ENCODE measurements at regions not wholly inside any gene's neighbourhood (a gene's known extent, or its start where the extent isn't known, plus 50 kb on each side); places are given as distances from the start of the nearest gene placed in this dataset.

DNA sequence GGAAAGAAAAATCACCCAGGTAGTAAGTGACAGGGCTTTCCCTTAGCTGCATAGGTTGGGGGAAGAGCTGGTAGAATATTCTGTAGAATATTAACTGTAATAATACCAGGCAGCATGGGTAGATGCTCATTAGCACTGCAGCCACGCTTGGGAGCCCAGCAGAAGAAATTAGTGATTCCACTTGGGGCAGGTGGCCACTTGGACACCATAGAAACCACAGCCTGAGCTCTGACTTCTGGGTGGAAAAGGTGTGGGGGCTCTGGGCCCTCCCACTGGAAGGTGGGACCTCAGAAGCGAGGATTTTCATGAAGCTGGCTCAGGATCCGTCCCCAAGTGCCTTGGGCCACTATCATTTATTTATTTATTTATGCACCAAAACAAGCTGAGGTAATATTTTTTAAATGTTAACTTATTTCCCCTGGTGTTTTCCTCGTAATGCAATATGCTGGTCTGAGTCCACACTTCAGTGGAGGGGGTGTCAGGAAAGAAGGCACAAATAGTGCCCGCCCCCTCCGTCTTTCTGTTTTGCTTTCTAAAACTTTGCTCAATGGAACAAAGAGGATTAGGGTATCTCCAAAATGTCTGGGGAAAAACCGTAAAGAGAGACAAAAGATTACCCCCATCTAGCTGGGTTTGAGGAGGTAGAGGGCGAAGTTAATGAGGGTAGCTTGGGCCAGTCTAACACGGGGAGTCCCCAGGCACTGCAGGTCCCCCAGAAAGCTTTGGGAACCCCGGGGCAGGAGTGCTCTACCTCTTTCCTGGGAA lies 75.2 kb upstream of the GADD45A start:
- H4K8ac ChIP-seq (replicated peaks; ENCODE audit: insufficient read length, low read depth, low read length), result no peak overlapping the region
- DNase-seq, result no peak
- Mint-ChIP-seq H3K9me3 (no peaks in the 10 kb centered on the region), H3K27ac (no peak overlapping the region), H3K36me3 (ENCODE audit: insufficient read depth in 1 of 3, low read depth in 3 of 3) (0 out of 7 replicates have a peak, but pooled peaks cover 0 to under 1% (median 0%) of the 10 kb centered on the region in 3 experiments), H3K27me3 (ENCODE audit: low read depth) (peaks cover 3% of the 10 kb centered on the region; the same call in 1 of the 2 replicates), H3K4me3 (no peak overlapping the region), H3K4me1 (peaks cover 11 to 14% of the 10 kb centered on the region in 2 experiments)
- H2BK120ac ChIP-seq (ENCODE audit: low read depth, low read length, poor library complexity, severe bottlenecking), result no peak overlapping the region
- no peak overlapping the region for H3K27ac ChIP-seq (ENCODE audit: insufficient read length, low read depth, low read length)
- no peak overlapping the region for H3T11ph ChIP-seq (ENCODE audit: low read length)
- H3K9me3 ChIP-seq (ENCODE audit: control insufficient read depth, low read depth, low read length), result no peaks in the 10 kb centered on the region
- H3K79me2 ChIP-seq (ENCODE audit: insufficient read depth, low read length), result no peaks in the 10 kb centered on the region
- no peak overlapping the region for H2AFZ ChIP-seq (ENCODE audit: low read length)
- no peak overlapping the region for H3K4me2 ChIP-seq (ENCODE audit: insufficient read depth, insufficient read length, low read length)
- no peak overlapping the region for H3K4ac ChIP-seq (ENCODE audit: low read depth, low read length)
- H3K56ac ChIP-seq (ENCODE audit: insufficient read length, low read depth, low read length), result no peak overlapping the region
- H3K4me1 ChIP-seq (ENCODE audit: insufficient read depth, low read length), result no peaks in the 10 kb centered on the region
- H2AK5ac ChIP-seq (ENCODE audit: insufficient read length, low read length), result no peak overlapping the region
- H3K79me1 ChIP-seq (ENCODE audit: insufficient read depth, low read depth, low read length, poor library complexity, severe bottlenecking), result no peaks in the 10 kb centered on the region
- H2BK12ac ChIP-seq (ENCODE audit: insufficient read length, low read depth, low read length), result no peak overlapping the region
- H4K5ac ChIP-seq (ENCODE audit: insufficient read length, low read depth, low read length), result no peak overlapping the region
- no peak overlapping the region for H3K9ac ChIP-seq (ENCODE audit: extremely low read depth, insufficient read length, low read length)
- no peak overlapping the region for H3K14ac ChIP-seq (ENCODE audit: insufficient read depth, low read length)
- H3K18ac ChIP-seq (ENCODE audit: insufficient read length, low read depth, low read length), result no peak overlapping the region
- H3K23ac ChIP-seq (ENCODE audit: insufficient read length, low read depth, low read length), result no peak overlapping the region
- no CpG with 5 or more reads among the region's 10 CpGs for WGBS (ENCODE audit: extremely low coverage, insufficient read length, low lambda C conversion rate)
- H2BK5ac ChIP-seq (ENCODE audit: insufficient read length, low read length), result no peak overlapping the region
- no peaks in the 10 kb centered on the region for H4K20me1 ChIP-seq (ENCODE audit: control insufficient read depth, insufficient read depth, insufficient read length)
- no peak overlapping the region for H2BK15ac ChIP-seq (ENCODE audit: low read depth, low read length)
- H3K27me3 ChIP-seq (ENCODE audit: insufficient read depth, low read length), result no peaks in the 10 kb centered on the region
- H3K23me2 ChIP-seq (ENCODE audit: insufficient read length, low read depth, low read length, poor library complexity, severe bottlenecking), result no peaks in the 10 kb centered on the region
- no peak overlapping the region for H2BK20ac ChIP-seq (ENCODE audit: low read depth, low read length, poor library complexity, severe bottlenecking)
- TF ChIP-seq, protein P1, sequence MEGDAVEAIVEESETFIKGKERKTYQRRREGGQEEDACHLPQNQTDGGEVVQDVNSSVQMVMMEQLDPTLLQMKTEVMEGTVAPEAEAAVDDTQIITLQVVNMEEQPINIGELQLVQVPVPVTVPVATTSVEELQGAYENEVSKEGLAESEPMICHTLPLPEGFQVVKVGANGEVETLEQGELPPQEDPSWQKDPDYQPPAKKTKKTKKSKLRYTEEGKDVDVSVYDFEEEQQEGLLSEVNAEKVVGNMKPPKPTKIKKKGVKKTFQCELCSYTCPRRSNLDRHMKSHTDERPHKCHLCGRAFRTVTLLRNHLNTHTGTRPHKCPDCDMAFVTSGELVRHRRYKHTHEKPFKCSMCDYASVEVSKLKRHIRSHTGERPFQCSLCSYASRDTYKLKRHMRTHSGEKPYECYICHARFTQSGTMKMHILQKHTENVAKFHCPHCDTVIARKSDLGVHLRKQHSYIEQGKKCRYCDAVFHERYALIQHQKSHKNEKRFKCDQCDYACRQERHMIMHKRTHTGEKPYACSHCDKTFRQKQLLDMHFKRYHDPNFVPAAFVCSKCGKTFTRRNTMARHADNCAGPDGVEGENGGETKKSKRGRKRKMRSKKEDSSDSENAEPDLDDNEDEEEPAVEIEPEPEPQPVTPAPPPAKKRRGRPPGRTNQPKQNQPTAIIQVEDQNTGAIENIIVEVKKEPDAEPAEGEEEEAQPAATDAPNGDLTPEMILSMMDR (conservative IDR thresholded peaks at IDR 0.05), result no peak
- no peak overlapping the region for H4K91ac ChIP-seq (ENCODE audit: insufficient read length, low read depth, low read length)

Data from H9 (cell line).